Heart left ventricle (tissue), 16 donors: ENCODE measurements at regions not wholly inside any gene's neighbourhood (a gene's known extent, or its start where the extent isn't known, plus 50 kb on each side); places are given as distances from the start of the nearest gene placed in this dataset.

Experiments used
- ATAC-seq, 4 donors: fragments of 200-7000 bp; cut with Tn5 transposase; one replicate each; pipeline ENCODE4 v1.9.1; 2020 to 2022; ENCODE audit warnings: moderate library complexity in 4 of 4, mild to moderate bottlenecking in 3 of 4, moderate number of reproducible peaks in 1 of 4
- DNase-seq, 5 donors: peaks; one replicate each; pipeline ENCODE4 v3.0.0-alpha.2; 2020
- H3K27ac ChIP-seq, 12 donors: fragments of 200-600 bp; sonication (generic) in 4 of 12; one replicate each; pipeline versions ENCODE4 v1.5.0 to v1.8.0; 2016 to 2022; ENCODE audit warnings: mild to moderate bottlenecking in 2 of 12
- H3K27me3 ChIP-seq, 9 donors: fragments of 200-600 bp; sonication (generic) in 2 of 9; one replicate each; pipeline versions ENCODE4 v1.5.1 to v1.8.0; 2016 to 2022; ENCODE audit warnings: mild to moderate bottlenecking in 3 of 9
- H3K36me3 ChIP-seq, 9 donors: fragments of 200-600 bp; sonication (generic) in 2 of 9; one replicate each; pipeline versions ENCODE4 v1.5.0 to v1.8.0; 2018 to 2022; ENCODE audit warnings: mild to moderate bottlenecking in 2 of 9
- H3K4me1 ChIP-seq, 12 donors: fragments of 200-600 bp; sonication (generic) in 4 of 12; one replicate each; pipeline versions ENCODE4 v1.5.0 to v1.8.0; 2016 to 2022; ENCODE audit warnings: mild to moderate bottlenecking in 3 of 12
- H3K4me3 ChIP-seq, 12 donors: fragments of 200-600 bp; sonication (generic) in 4 of 12; one replicate each; pipeline versions ENCODE4 v1.5.0 to v1.8.0; 2017 to 2022; ENCODE audit warnings: mild to moderate bottlenecking in 9 of 12, moderate library complexity in 4 of 12
- H3K9me3 ChIP-seq, 12 donors: fragments of 200-600 bp; sonication (generic) in 4 of 12; one replicate each; pipeline versions ENCODE4 v1.5.0 to v1.8.0; 2016 to 2022; ENCODE audit warnings: mild to moderate bottlenecking in 1 of 12
- POLR2A ChIP-seq, 2 donors: fragments of 450-650 bp; IDR thresholded peaks; one replicate each; pipeline ENCODE4 v1.6.1; 2017; ENCODE audit warnings: antibody characterized with exemption in 2 of 2, mild to moderate bottlenecking in 2 of 2, moderate library complexity in 2 of 2
- WGBS, 4 donors: extraction: QIAGEN DNeasy Blood & Tissue Kit in 2 of 4; methylation state at CpG; one replicate each; pipeline versions ENCODE4 v1.1.5 to v1.1.7; 2013 to 2018; 5-methylcytosine and 5-hydroxymethylcytosine counted together
- intact Hi-C, 10 donors: fragments of 100-400 bp; cut with DNase I; formaldehyde crosslinking; loops; one replicate each; pipeline versions ENCODE4 v1.11.1 to v1.14.2; 2022
- TF ChIP-seq, protein P1 (sequence below), 12 donors: fragments of 200-600 bp; sonication (generic) in 4 of 12; IDR thresholded peaks; one replicate each; pipeline versions ENCODE4 v1.5.0 to v1.8.0; 2018 to 2022; ENCODE audit warnings: antibody characterized with exemption in 12 of 12, mild to moderate bottlenecking in 5 of 12
- donor health status: ischemic (EF 13 %, LVEDD 7.1; RV severe dilation, severe dysfunction).
- donor health status: healthy with polysubstance abuse.
- donor health status: DM: no; HTN: yes; CAD: no.
- donor health status: DM: no; HTN: no; CAD: no.
- donor health status: ischemic (EF 25% LVEDD 6.9; RV normal size, moderate dysfunction).
- donor health status: ischemic (EF 25% LVEDD 5.7; RV mildly dilated, moderate dysfunction).
- donor health status: healthy.
- donor health status: DM: yes; HTN: yes; CAD: no.
- donor health status: ischemic (EF 35%, LVEDD 5.7; RV mildly dilated, moderate dysfunction).
- donor health status: nonischemic (EF 11% LVEDD 7.7; RV severe dilation, severe dysfunction).
- donor health status: DM: yes; HTN: yes; CAD: no.
- donor health status: PGD.
- donor health status: ischemic (EF 29% LVEDD 5.4; RV normal size, mild dysfunction).
- donor health status: nonischemic (EF 23%, LVEDD 6.1; RV moderate dilation, normal function).

DNA sequence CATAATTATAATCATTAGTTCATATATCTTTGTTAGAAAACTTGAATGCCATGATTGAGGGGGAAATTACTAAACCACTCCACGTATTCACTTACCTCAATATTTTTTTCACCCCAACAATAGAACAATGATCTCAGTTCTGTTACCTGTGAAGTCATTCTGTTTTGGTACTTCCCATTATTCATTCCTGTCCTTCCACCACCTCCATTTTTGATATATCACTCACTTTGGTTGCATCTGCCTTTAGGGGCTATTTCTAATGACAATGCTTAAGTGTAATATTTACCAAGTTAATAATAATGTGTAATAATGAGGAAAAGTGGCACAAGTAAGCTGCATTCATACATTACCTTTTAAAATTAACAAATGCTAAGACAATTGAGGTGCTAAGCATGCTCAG is 218.4 kb downstream of the SPATA31D1 start:
- 73 to 86% (median 78%) methylated on average over 1 of the region's 1 CpG for WGBS, 4 donors
- H3K4me3 ChIP-seq = no peak overlapping the region
- ATAC-seq (no peak), DNase-seq (no peak)
- intact Hi-C loops = no loop called here
- H3K9me3 ChIP-seq = peaks cover 0 to 17% (median 4%) of the 10 kb centered on the region in 12 donors
- H3K27me3 ChIP-seq = no peaks in the 10 kb centered on the region
- no peak overlapping the region for H3K27ac ChIP-seq
- TF ChIP-seq, protein P1, sequence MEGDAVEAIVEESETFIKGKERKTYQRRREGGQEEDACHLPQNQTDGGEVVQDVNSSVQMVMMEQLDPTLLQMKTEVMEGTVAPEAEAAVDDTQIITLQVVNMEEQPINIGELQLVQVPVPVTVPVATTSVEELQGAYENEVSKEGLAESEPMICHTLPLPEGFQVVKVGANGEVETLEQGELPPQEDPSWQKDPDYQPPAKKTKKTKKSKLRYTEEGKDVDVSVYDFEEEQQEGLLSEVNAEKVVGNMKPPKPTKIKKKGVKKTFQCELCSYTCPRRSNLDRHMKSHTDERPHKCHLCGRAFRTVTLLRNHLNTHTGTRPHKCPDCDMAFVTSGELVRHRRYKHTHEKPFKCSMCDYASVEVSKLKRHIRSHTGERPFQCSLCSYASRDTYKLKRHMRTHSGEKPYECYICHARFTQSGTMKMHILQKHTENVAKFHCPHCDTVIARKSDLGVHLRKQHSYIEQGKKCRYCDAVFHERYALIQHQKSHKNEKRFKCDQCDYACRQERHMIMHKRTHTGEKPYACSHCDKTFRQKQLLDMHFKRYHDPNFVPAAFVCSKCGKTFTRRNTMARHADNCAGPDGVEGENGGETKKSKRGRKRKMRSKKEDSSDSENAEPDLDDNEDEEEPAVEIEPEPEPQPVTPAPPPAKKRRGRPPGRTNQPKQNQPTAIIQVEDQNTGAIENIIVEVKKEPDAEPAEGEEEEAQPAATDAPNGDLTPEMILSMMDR (IDR thresholded peaks at IDR 0.05) = no peak
- TF ChIP-seq POLR2A (IDR thresholded peaks at IDR 0.05) = no peak
- H3K36me3 ChIP-seq = no peaks in the 10 kb centered on the region
- H3K4me1 ChIP-seq = no peaks in the 10 kb centered on the region

- peaks cover 0 to 23% (median 7%) of the 10 kb centered on the region in 12 donors for H3K9me3 ChIP-seq
- ATAC-seq = no peak
- H3K4me1 ChIP-seq = no peaks in the 10 kb centered on the region
- intact Hi-C loops = no loop called here
- H3K27ac ChIP-seq = no peak overlapping the region
- no peaks in the 10 kb centered on the region for H3K27me3 ChIP-seq
- TF ChIP-seq, protein P1 (IDR thresholded peaks at IDR 0.05) = no peak
- TF ChIP-seq POLR2A (IDR thresholded peaks at IDR 0.05) = no peak
- 70 to 76% (median 74%) methylated on average over 2 of the region's 2 CpGs for WGBS, 4 donors
- no peak overlapping the region for H3K4me3 ChIP-seq
- no peak for DNase-seq
- no peaks in the 10 kb centered on the region for H3K36me3 ChIP-seq
These were observed 220.3 kb downstream of the SPATA31D1 start for GRCh38 chr9:82208741-82209450.

DNA sequence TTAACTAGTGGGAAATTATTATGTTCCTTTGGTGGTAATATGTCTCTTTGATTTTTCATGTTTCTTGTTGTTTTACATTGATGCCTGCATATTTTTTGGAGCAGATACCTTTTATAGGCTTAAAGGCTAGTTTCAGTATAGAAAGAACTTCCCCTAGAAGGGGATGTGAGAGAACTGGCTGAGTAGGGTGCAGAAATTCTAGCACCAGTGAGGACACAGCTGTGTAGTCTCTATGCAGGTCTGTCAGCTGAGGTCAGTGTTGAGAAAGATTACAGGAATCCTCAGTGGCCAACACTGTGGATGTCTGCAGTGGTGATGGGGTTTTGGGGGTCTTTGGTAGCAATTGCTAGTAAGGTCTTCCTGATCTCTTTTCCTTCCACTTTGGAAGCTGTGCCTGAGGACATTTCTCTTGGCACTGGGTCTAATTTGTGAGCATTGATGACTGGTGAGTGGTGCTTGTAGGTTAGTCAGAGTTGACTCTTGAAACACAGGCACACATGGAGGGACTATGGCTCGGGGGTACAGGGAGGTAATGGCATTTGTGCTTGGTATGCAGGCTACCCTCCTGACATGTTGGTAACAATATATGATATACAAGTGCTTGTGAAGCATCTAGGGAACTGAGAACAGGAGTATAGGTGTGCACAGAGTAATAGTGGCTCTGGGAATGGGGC is 221.4 kb downstream of the SPATA31D1 start:
- Histone ChIP-seq H3K9me3 (peaks cover 0 to 23% (median 7%) of the 10 kb centered on the region in 12 donors), H3K27ac (no peak overlapping the region), H3K27me3 (no peaks in the 10 kb centered on the region), H3K4me1 (no peaks in the 10 kb centered on the region), H3K4me3 (no peak overlapping the region), H3K36me3 (no peaks in the 10 kb centered on the region)
- intact Hi-C loops = no loop called here
- WGBS, 4 donors = 70 to 82% (median 78%) methylated on average over 1 of the region's 1 CpG
- TF ChIP-seq, protein P1 (IDR thresholded peaks at IDR 0.05) = no peak
- TF ChIP-seq POLR2A (IDR thresholded peaks at IDR 0.05) = no peak
- DNase-seq = no peak
- ATAC-seq = no peak

DNA sequence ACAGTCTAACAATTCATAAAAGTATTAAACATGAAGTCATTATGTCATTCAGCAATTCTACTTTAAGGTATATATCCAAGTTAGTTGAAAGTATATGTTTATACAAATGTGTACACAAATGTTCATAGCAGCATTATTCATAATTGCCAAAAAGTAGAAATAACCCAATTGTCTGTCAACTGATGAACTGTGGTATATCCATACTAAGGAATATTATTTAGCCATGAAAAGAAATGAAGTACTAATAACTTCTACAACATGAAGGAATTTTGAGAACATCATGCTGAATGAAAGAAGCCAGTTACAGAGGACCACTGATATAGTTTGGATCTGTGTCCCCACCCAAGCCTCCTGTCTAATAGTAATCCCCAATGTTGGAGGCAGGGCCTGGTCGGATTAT is 224.3 kb downstream of the SPATA31D1 start:
- 81 to 96% (median 87%) methylated on average over 1 of the region's 1 CpG for WGBS, 4 donors
- DNase-seq = no peak

More for the DNA sequence above, 224.3 kb downstream of the SPATA31D1 start:
- TF ChIP-seq, protein P1 (IDR thresholded peaks at IDR 0.05) = no peak
- TF ChIP-seq POLR2A (IDR thresholded peaks at IDR 0.05) = no peak
- Histone ChIP-seq H3K27ac (no peak overlapping the region), H3K4me3 (no peak overlapping the region), H3K36me3 (no peaks in the 10 kb centered on the region), H3K4me1 (no peaks in the 10 kb centered on the region), H3K27me3 (peaks cover 0 to 6% (median 0%) of the 10 kb centered on the region in 9 donors), H3K9me3 (peaks cover 0 to 23% (median 6%) of the 10 kb centered on the region in 12 donors)
- intact Hi-C loops = no loop called here
- ATAC-seq = no peak
